GM21447 (cell line): ENCODE measurements at regions not wholly inside any gene's neighbourhood (a gene's known extent, or its start where the extent isn't known, plus 50 kb on each side); places are given as distances from the start of the nearest gene placed in this dataset.
"Not testable (repeated sequence)": the region's sequence is repeated elsewhere in the genome, so short reads cannot be mapped to it uniquely, and the experiment has no call there.

ENCODE experiments used
- ATAC-seq: cut with Tn5 transposase; IDR thresholded peaks from one replicate; pipeline ENCODE4 v1.9.1; 2021; ENCODE audit not compliant: unreplicated experiment

- ATAC-seq, result no peak
Observed at GRCh38 chr3:5466065-5466464, 278.6 kb downstream of the EDEM1 start.

- ATAC-seq, result no peak
Observed at GRCh38 chr3:5466717-5467116, 279.2 kb downstream of the EDEM1 start.

GRCh38 chr3:5473471-5473870 is 286.0 kb downstream of the EDEM1 start:
- ATAC-seq, result peak; percentile 64

GRCh38 chr3:5476403-5476802 is 288.9 kb downstream of the EDEM1 start:
- ATAC-seq, result no peak

- ATAC-seq, result no peak
Observed at GRCh38 chr3:5479229-5479799, 291.8 kb downstream of the EDEM1 start.

- ATAC-seq, result no peak
Observed at GRCh38 chr3:5480190-5480589, 292.7 kb downstream of the EDEM1 start.

GRCh38 chr3:5485427-5485826 is 297.9 kb downstream of the EDEM1 start:
- peak; percentile 46 for ATAC-seq

GRCh38 chr3:5488771-5489170 is 301.3 kb downstream of the EDEM1 start:
- no peak for ATAC-seq

GRCh38 chr3:5489536-5489935 is 302.0 kb downstream of the EDEM1 start:
- ATAC-seq, result peak; percentile 86

GRCh38 chr3:5494905-5495519 is 307.5 kb downstream of the EDEM1 start:
- ATAC-seq, result no peak

GRCh38 chr3:5497497-5497896 is 310.0 kb downstream of the EDEM1 start:
- no peak for ATAC-seq

GRCh38 chr3:5498981-5499380 is 311.5 kb downstream of the EDEM1 start:
- peak; percentile 32 for ATAC-seq

- peak; percentile 89 for ATAC-seq
Observed at GRCh38 chr3:5499404-5499803, 311.9 kb downstream of the EDEM1 start.

- no peak for ATAC-seq
Observed at GRCh38 chr3:5503136-5503535, 315.6 kb downstream of the EDEM1 start.

- ATAC-seq, result no peak
Observed at GRCh38 chr3:5504135-5504534, 316.6 kb downstream of the EDEM1 start.

- no peak for ATAC-seq
Observed at GRCh38 chr3:5505163-5505562, 317.7 kb downstream of the EDEM1 start.

- ATAC-seq, result no peak
Observed at GRCh38 chr3:5505997-5506396, 318.5 kb downstream of the EDEM1 start.

GRCh38 chr3:5508860-5509259 is 321.4 kb downstream of the EDEM1 start:
- not testable (repeated sequence) for ATAC-seq

GRCh38 chr3:5510300-5510699 is 322.8 kb downstream of the EDEM1 start:
- no peak for ATAC-seq

- ATAC-seq, result no peak
Observed at GRCh38 chr3:5517921-5518320, 330.4 kb downstream of the EDEM1 start.

- no peak for ATAC-seq
Observed at GRCh38 chr3:5520237-5520636, 332.7 kb downstream of the EDEM1 start.

- ATAC-seq, result no peak
Observed at GRCh38 chr3:5523125-5523524, 335.6 kb downstream of the EDEM1 start.

GRCh38 chr3:5531039-5531438 is 343.5 kb downstream of the EDEM1 start:
- ATAC-seq, result no peak
